Epidermal melanocyte (primary cell): ENCODE measurements at regions not wholly inside any gene's neighbourhood (a gene's known extent, or its start where the extent isn't known, plus 50 kb on each side); places are given as distances from the start of the nearest gene placed in this dataset.

Experiments used
- DNase-seq: peaks from one replicate; pipeline ENCODE4 v3.0.0; 2011; ENCODE audit warnings: low spot score; ENCODE audit not compliant: insufficient read length

DNA sequence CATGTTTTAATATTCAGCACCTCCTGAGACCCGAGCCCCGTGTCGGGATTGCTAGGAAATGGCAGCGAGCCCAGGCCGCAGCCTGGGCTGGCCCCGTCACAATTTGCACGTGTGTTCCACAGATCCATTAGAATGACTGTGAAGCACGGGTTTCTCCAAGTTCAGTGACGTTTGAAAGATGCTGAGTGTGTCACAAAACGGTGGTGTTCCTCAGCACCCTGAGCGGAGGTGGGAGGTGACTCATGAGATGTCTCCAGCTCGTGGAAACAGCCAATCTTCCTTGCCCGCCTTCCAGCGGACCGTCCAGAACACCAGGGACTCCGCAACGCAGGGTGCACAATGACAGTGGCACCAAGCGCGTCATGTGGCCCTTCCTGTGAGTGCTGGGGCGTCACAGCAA lies 412.8 kb downstream of the IRX2 start:
- DNase-seq = no peak

DNA sequence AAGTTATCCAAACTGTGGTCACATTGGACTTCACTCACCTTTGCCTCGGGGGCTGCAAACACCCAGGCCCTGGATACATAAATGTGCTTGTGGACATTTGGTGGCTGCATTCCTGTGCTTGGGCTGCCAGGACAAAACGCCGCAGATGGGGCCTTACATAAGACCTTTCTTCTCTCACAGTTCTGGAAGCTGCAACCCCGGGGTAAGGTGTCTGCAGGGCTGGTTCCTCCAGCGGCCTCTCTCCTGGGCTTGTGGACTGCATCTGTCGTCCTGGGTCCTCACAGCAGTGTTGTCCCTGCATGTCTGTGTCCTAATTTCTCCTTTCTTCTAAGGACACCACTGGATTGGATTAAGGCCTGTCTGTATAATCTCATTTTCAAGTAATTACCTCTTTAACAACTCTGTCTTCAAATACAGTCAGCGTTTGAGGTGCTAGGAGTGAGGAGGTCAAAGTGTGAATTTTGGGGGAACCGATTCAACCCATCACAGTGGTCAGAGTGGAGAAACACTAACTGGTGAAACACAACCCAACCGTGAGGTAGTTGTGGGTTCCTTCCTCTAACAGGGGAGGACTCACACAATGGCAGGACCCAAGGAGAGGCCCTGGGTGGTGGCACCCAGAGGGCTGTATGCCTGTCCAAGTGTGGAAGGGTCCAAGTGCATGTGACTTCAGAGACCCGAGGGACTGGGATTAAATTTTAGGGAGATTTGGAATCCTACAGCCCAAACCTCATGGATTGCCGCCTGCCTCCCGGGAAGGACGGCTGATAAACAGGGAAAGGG lies 415.6 kb downstream of the IRX2 start:
- DNase-seq = no peak

DNA sequence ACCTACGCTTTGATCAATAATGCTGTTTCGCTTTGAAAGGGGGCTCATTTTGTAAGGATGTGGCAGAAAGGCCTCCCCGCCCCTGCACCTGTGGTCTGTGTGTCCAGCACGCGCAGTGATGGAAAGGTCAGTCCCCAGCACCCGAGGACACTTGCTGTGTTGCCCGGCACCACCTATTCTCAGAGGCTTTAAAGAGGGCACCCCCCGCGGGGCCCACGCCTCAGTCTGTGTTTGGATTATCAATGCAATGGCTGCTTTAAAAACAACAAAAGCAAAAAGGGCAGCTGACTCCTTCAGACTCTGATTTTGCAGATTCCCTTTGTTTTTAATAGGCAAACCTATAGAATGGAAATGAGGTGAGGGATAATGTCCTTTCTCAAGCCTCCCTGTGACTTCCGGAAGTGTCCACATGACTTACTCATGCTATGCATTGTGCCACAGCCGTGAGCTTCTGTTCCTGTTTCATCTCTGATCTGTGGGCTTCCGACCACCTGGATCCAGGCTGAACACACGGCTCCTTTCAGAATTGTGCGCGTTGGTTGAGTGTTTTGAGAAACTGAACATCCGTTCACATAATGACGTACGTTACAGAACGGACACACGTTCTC lies 416.2 kb downstream of the IRX2 start:
- DNase-seq = no peak

DNA sequence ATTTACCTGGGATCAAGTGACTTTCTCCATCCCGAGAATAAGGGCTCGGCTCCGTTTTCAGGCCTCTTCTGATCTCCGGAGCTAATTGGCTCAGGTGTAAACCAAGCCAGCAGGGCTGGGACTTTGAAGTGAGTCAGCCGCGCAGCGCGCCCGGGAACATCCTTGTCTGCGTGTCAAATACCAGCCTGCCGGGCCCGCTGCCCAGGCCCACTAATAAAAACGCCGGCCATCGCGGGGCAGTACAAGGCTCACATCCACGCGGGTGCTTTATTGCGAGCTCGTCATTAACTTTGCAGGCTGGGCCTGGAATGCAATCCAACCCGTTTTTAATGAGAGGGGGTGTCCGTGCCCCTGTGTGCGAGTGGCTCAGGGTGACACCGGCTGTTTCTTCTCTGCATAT lies 416.8 kb downstream of the IRX2 start:
- DNase-seq = no peak

DNA sequence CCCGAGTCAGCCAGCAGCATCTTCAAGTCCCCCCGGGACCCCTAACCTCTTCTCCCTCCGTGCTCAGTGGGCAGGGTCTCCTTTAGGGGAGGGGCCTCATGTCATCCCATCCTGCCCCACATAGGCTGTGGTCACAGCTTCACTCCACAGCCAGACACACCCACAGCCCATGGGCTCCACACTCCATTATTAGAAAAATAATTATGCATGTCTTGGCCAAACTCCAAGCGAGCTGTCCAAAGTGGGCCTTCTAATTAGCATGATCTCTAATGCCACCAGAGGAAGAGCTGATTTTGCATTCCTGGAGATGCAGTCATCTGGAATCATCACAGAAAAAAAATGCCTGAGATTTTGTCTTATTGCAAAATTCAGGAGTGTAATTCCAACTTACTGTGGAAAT lies 418.2 kb downstream of the IRX2 start:
- no peak for DNase-seq

DNA sequence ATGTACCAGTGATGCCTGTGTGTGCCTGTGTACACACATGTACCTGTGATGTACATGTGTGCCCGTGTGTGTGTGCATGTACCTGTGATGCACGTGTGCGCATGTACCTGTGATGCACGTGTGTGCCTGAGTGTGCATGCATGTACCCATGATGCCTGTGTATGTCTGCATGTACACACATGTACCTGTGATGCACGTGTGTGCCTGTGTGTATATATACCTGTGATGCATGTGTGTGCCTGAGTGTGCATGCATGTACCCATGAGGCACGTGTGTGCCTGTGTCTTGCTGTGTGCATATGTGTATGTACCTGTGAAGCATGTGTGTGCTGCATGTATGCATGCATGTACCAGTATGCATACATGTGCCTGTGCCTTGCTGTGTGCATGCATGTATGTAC lies 419.0 kb downstream of the IRX2 start:
- DNase-seq = no peak

DNA sequence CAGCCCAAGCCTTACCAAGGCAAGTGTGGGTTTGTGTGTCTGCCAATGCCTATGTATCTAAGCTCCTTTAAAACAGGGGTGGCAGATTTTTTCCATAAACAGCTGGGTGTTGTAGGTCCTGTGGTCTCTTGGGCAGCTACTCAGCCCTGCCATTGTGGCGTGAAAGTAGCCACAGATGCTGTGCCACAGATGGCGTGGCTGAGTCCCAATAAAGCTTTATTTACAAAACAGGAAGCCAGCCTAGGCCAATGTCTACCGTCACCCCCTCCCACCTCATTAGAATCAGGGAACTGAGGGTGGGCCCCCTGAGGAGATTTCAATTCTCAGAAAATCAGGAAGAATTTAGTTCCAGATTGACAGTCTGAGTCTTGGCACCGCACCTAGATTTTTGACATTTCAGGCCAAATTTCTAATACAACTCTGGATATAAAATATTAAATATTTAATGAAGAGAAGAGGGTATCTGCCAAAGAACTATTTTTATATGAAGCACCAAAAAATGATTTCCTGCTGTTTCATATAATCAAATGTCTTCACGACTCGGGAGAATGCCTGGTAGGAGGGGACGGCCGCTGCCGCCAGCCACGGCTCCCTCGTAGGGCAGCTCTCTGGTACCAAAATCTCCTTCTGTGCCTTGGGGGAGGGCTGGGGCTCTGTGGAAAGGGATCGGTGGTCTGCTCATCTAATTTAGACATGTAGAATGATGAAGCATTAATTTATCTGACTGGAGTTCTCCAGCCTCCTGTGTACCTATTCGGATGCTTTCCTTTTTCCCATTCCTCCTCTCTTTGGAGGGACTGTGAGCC lies 420.9 kb downstream of the IRX2 start:
- no peak for DNase-seq

DNA sequence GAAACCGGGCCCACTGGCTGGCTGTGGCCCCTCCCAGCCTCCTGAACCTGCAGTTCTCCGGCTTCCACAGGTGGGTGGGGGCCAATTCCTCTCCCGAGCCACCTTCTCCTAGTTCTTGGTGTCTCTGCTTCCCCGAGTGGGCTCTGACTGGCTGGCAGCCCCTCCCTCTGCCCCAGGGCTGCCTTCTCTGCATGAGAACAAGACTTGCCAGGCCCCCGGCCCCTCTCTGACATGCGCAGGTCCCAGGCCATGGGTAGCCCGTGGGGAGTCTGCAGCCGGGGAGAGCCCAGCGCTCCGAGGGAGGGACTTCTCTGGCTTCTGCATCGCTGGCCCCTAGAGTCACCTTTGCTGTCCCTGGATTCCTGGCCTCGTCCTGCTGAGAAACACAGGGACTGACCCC lies 421.7 kb downstream of the IRX2 start:
- DNase-seq = no peak

DNA sequence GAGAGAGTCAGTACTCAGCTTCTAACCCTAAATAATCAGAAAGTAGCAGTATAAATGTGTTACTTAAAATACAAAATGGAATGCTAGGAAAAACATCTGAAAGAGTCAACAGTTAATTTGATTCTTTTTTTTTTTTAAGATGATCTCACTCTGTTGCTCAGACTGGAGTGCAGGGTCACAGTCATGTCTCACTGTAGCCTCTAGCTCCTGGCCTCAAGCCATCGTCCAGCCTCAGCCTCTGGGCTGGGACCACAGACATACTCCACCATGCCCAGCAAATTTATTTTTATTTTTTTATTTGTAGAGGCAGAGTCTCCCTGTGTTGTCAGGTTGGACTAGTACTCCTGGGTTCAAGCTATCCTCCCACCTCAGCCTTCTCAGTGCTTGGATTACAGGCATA lies 424.9 kb downstream of the IRX2 start:
- no peak for DNase-seq

DNA sequence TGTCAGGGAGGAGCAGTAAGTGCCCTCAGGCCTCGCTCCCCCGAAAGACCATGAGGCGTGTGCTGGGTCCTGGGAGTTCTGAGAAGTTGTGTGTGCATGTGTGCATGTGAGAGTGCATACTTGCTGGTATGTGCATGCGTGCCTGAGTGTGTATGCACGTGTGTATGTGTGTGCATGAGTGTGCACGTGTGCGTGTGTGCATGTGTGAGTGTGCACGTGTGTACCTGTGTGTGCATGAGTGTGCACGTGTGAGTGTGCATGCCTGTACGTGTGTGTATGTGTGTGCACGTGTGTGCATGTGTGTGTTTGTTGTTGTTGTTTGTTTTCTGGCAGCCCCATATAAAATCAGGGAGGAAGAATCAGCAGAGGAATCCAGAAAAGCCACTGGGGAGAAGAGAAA lies 426.7 kb downstream of the IRX2 start:
- no peak for DNase-seq

DNA sequence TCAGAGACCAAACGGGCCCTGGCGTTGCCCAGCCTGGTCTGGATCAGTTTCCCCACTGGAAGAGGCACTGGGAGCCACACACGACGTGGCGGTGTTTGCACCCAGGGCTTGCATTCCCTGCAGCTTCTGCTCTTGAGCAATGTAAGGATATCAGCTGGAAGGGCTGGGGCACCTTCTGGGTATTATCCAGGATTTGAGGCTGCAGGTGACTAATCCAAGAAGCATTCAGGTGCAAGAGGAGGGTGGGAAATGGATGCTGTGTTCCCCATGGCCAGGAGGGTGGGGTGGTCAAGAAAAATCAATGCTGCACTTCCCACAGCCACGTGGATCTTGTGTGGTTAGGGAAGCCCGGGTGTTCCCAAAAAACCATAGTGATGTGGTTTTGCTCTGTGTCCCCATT lies 430.9 kb downstream of the IRX2 start:
- DNase-seq = no peak

DNA sequence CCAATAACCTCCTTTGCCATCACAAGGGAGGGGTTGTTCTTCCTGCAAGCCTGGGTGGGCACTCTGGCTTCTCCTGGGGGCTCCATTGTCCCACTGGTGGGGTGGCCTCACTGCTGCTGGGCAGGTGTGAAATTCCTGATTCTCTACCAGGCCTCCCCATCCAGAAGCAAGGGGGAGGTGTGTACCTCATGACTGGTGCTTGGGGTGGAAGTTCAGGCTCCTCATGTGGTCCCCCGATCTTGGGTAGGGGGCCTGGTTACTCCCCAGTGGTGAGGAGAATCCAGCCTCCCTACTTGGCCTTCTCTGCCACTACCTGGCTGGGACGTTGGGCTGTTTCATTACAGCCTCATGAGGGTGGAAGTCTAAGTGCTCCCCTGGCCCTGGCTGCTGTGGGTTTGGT lies 433.9 kb downstream of the IRX2 start:
- no peak for DNase-seq

DNA sequence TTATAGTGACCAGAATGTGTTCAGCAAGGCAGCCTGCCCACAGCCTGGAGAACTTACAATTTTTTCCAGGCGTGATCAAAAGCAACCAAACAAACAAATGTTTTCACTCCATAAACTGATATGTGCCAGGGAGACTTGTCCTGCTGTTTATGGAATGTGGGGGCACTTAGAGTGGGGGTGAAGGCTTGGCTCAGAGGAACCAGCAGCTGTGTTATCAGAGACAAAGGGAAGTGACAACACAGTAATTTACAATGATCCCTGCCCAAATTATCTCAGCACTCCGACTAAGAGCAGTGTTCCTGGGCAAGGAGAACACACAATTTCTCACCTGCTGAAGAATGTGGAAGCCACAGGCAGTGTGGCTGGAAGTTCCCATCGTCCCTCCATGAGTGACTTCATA lies 429.1 kb upstream of the IRX4 start:
- DNase-seq = no peak

DNA sequence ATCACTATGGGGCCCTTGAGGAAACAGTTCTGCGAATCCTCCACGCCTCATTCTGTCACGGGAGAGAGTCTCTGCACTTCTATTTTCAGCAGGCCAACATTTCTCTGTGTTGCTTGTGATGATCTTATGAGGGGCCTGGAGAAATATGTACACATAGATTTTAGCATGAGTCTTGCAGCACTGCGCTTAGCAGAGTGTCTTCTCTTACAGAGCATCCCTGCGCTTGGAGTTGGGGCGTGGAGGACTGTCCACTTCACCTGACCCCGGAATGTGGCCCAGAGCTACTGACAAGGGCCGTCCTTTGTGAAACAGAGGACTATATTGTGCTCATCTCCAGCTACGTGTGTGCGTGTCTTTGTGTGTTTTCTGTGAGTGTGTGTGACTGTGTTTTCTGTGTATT lies 428.2 kb upstream of the IRX4 start:
- no peak for DNase-seq

DNA sequence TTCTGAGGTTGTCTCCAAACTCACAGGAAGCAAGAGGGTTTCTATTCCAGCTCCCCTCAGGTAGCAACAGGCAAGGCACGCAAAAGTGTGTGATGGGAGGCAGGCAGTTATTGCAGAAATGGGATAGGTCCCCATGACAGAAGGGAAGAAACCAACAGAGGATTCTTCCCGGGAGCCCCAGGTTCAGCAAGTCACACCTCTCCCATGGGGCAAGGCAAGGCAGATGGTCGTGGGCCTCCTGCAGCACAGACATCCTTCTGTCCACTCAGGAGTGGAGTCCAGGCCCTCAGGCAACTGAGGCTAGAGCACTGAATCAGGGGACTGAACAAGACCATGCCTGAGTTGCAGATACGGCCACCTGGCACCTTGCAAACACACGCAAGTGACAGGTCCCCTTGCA lies 424.9 kb upstream of the IRX4 start:
- no peak for DNase-seq

DNA sequence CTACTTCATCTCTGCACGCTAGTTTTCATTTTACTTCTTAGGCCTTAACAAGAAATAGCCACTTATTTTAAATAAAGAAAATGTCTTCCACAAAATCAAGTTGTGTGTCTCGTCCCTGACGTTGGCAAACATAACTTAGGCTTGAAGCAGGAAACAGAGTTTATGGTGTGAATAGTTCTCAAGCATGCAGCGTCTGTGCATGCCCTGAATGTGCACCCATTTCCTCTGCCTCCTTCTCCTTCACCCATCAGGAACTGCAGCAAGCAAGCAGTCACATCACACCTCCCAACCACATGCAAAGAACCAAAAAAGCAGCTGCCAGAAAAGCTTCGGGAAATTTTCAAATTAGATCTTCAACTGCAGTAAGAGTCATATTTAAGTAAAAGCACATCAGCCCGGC lies 424.0 kb upstream of the IRX4 start:
- DNase-seq = no peak

DNA sequence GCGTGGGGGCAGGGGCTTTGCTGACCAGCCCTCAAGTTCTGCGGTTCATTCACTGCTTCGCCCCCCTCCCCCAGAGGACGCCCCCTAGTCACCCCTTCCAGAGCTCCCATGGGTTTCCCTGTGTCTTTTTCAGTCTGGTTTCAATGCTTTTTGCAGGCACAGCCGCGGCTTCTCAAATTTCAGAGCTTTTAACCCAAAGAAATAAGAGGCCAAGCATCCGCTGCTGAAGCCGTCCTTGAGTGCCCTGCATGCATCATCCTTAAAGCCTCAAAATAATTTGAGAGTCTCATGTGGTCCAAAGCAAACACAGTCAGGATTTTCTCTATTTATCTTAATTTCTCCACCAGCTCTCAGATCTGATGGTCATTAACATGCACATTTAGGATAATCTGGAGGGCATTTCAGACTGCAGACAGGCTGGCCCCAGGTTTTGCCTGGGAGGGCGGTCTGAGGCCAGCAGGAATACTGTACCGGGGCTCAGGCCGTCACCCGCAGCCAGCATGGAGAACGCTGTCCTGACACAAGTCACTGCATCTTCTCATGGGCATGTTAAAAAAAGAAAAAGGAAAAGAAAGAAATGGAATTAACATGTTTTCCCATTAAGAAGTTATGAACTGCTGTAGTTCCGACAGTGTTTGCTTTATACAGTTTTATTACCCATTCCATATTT lies 420.8 kb upstream of the IRX4 start:
- no peak for DNase-seq

DNA sequence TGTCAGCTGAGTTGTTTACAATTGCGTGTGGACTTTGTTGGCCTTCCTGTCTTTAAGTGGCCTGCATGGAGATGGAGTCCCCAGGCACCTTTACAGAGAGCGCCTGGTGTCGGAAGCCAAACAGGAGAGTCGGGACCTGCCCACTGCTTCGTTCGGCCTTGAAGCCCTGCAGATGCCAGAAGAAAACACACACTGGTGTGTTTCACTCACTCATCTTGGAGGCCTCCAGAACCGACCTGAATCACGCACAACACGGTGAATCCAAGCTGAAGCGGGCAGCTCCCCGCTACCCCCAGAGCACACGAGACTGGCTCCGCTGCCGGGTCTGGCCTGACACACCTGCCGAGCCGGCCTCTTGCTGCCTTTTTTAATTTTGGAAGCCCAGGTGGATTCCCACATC lies 419.4 kb upstream of the IRX4 start:
- DNase-seq = no peak

DNA sequence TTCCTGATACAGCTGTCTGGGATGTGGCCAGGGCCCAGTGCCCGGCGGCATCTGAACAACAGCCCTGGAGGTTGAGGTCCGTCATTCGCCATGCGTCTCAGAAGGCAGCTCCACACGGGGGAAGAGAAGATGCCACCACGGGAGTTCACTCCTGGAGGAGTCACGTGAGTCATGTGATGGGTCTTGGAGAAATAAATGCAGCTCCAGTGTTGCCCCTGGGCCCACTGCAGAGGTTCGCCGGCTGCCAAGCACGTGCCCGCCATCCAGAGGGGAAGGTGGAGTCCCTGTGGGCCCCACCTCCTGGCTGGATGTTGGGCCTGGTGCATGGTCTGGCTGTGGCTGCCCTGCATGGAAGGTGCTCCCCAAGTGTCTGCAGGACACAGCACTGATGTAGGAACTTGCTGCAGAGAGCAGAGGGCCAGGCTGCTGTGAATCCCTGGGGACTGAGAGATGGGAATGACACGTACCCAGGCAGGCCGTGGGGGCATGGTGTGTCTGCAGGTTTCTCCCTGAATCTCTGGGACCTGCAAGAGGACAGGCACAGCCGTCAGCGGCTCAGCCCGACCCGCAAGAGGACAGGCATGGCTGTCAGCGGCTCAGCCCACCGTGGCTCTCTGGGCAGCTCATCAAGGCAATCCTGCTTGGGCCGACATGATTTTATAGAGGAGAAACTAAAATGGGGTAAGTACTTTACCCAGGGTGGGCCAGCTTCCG lies 418.3 kb upstream of the IRX4 start:
- no peak for DNase-seq

DNA sequence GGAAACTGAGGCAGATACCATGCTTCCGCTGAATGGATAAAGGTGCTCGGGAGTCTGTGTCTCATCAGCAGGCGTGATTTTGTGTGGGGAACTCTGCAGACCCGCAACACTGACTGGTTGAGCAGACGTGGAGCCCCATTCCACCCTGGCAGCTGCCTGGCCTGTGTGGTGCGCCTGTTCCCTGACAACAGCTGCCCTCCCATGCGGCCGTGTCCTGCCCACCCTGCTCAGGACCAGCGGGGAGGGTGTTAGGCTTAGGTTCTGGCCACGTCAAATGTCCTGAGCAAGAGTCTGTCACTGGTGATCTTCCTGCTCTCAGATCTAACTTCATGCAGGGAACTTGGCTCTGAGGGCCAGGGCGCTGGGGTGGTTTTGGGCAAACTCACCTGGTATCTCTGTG lies 417.7 kb upstream of the IRX4 start:
- no peak for DNase-seq
